GM12892 (cell line): ENCODE measurements at regions not wholly inside any gene's neighbourhood (a gene's known extent, or its start where the extent isn't known, plus 50 kb on each side); places are given as distances from the start of the nearest gene placed in this dataset.

Experiments used
- POLR2A ChIP-seq: IDR thresholded peaks from 2 replicates; pipeline ENCODE4 v1.6.1; 2011; ENCODE audit warnings: low read depth, low read length, control low read depth
- POLR2AphosphoS5 ChIP-seq: IDR thresholded peaks from 2 replicates; pipeline ENCODE4 v1.6.1; 2011; ENCODE audit warnings: low read depth, low read length, control low read depth

- TF ChIP-seq POLR2A (no peak), POLR2AphosphoS5 (no peak)
Observed at GRCh38 chr10:131402771-131403650, 91.5 kb upstream of the TCERG1L start.
